Keratinocyte (primary cell): ENCODE measurements at regions not wholly inside any gene's neighbourhood (a gene's known extent, or its start where the extent isn't known, plus 50 kb on each side); places are given as distances from the start of the nearest gene placed in this dataset.

Experiments used
- DNase-seq: peaks from one replicate; pipeline ENCODE4 v3.0.0-alpha.2; 2011; ENCODE audit warnings: low read depth, missing footprints, low spot score
- FAIRE-seq: peaks from 2 replicates; lab custom pipeline; 2011; peaks lifted over from hg19 to GRCh38; lab: Jason Lieb, UNC
- H2AFZ ChIP-seq: 2 replicates; pipeline ENCODE4 v1.6.0; 2012; ENCODE audit warnings: low read length, control low read depth, inconsistent platforms; ENCODE audit not compliant: control insufficient read depth
- H3K27ac ChIP-seq: 2 replicates; pipeline ENCODE4 v1.5.1; 2011; ENCODE audit warnings: low read length; ENCODE audit not compliant: control insufficient read depth, insufficient read depth
- H3K27me3 ChIP-seq: 3 replicates; pipeline ENCODE4 v1.6.0; 2011; ENCODE audit warnings: low read length; ENCODE audit not compliant: control insufficient read depth, insufficient read depth; ENCODE audit errors: extremely low read depth
- H3K36me3 ChIP-seq, 2 experiments: 2 replicates in 1 of 2; 3 replicates in 1 of 2; pipeline ENCODE4 v1.5.1; 2011; ENCODE audit warnings: low read length in 2 of 2, mild to moderate bottlenecking in 1 of 2; ENCODE audit not compliant: control insufficient read depth in 2 of 2, insufficient read depth in 2 of 2; ENCODE audit errors: extremely low read depth in 1 of 2
- H3K4me1 ChIP-seq: 3 replicates; pipeline ENCODE4 v1.5.1; 2011; ENCODE audit warnings: low read length; ENCODE audit not compliant: control insufficient read depth, insufficient read depth; ENCODE audit errors: extremely low read depth
- H3K4me2 ChIP-seq: 3 replicates; pipeline ENCODE4 v1.6.0; 2011; ENCODE audit warnings: low read depth, low read length; ENCODE audit not compliant: control insufficient read depth, insufficient read depth; ENCODE audit errors: extremely low read depth
- H3K4me3 ChIP-seq, 3 experiments: fragments of 200-600 bp in 1 of 3; sonication (generic) in 1 of 3; 2 replicates in 2 of 3; 3 replicates in 1 of 3; pipeline ENCODE4 v1.5.1; 2011 to 2016; ENCODE audit warnings: low read length in 3 of 3, mild to moderate bottlenecking in 3 of 3, control low read depth in 2 of 3, inconsistent platforms in 1 of 3, low read depth in 1 of 3, mixed read lengths in 1 of 3, mixed run types in 1 of 3, moderate library complexity in 1 of 3; ENCODE audit not compliant: control insufficient read depth in 2 of 3, insufficient read depth in 2 of 3; ENCODE audit errors: extremely low read depth in 1 of 3
- H3K79me2 ChIP-seq: 2 replicates; pipeline ENCODE4 v1.6.0; 2012; ENCODE audit warnings: low read length; ENCODE audit not compliant: control insufficient read depth, insufficient read depth
- H3K9ac ChIP-seq: 3 replicates; pipeline ENCODE4 v1.6.0; 2011; ENCODE audit warnings: low read length; ENCODE audit not compliant: control insufficient read depth, insufficient read depth; ENCODE audit errors: extremely low read depth
- H3K9me1 ChIP-seq: 3 replicates; pipeline ENCODE4 v1.6.0; 2011; ENCODE audit warnings: low read length; ENCODE audit not compliant: control insufficient read depth, insufficient read depth; ENCODE audit errors: extremely low read depth
- H3K9me3 ChIP-seq: 2 replicates; pipeline ENCODE4 v1.5.1; 2012; ENCODE audit warnings: low read depth, low read length; ENCODE audit not compliant: control insufficient read depth
- H4K20me1 ChIP-seq: 3 replicates; pipeline ENCODE4 v1.6.0; 2011; ENCODE audit warnings: low read length; ENCODE audit not compliant: control insufficient read depth, insufficient read depth; ENCODE audit errors: extremely low read depth
- EZH2 ChIP-seq: IDR thresholded peaks from one replicate; pipeline ENCODE4 v1.6.1; 2012; ENCODE audit warnings: inconsistent platforms, mild to moderate bottlenecking, low read length, moderate library complexity
- dilution Hi-C: fragments of 300-500 bp; cut with MboI; formaldehyde crosslinking; loops from one replicate; pipeline ENCODE4 v1.7.0; 2020; ENCODE audit warnings: low sequenced_read_pairs; ENCODE audit not compliant: extremely low pct_ligation_motif_present
- TF ChIP-seq, protein P1 (sequence below), 3 experiments: IDR thresholded peaks in 1 of 3; conservative IDR thresholded peaks in 1 of 3; optimal IDR thresholded peaks in 1 of 3; 2 replicates in 2 of 3; 3 replicates in 1 of 3; pipeline versions ENCODE3 to v1.5.1; 2011; ENCODE audit warnings: low read length in 3 of 3, mild to moderate bottlenecking in 3 of 3, moderate library complexity in 2 of 3, control low read depth in 1 of 3, inconsistent platforms in 1 of 3; ENCODE audit not compliant: insufficient read depth in 2 of 3; ENCODE audit errors: extremely low read depth in 1 of 3

DNA sequence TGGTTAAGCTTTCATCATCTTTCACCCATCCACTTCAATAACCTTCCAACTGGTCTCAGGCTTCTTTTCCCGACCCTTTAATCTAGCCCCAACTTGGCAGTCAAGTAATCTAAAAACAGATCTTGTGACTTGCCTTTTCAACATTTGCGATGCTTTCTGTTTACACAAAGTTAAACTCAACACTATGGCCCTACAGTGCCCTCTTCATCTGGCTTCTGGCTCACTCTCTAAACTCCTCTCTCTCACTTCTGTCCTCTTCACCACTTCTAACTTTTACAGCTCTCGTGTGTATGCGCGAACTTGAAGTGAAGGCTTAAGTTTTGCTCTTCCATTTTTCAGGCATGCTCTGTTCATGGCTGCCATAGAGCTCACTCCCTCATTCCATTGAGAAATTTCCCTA lies 1122.3 kb upstream of the ADGRL2 start:
- TF ChIP-seq, protein P1, sequence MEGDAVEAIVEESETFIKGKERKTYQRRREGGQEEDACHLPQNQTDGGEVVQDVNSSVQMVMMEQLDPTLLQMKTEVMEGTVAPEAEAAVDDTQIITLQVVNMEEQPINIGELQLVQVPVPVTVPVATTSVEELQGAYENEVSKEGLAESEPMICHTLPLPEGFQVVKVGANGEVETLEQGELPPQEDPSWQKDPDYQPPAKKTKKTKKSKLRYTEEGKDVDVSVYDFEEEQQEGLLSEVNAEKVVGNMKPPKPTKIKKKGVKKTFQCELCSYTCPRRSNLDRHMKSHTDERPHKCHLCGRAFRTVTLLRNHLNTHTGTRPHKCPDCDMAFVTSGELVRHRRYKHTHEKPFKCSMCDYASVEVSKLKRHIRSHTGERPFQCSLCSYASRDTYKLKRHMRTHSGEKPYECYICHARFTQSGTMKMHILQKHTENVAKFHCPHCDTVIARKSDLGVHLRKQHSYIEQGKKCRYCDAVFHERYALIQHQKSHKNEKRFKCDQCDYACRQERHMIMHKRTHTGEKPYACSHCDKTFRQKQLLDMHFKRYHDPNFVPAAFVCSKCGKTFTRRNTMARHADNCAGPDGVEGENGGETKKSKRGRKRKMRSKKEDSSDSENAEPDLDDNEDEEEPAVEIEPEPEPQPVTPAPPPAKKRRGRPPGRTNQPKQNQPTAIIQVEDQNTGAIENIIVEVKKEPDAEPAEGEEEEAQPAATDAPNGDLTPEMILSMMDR (optimal IDR thresholded peaks at IDR 0.05 in 1 of 3, IDR thresholded peaks at IDR 0.05 in 1 of 3, conservative IDR thresholded peaks at IDR 0.05 in 1 of 3; ENCODE audit: extremely low read depth in 1 of 3, insufficient read depth in 2 of 3, low read length in 3 of 3) = no peak
- no peak for TF ChIP-seq EZH2
- H3K4me3 ChIP-seq = no peak overlapping the region
- no peaks in the 10 kb centered on the region for H3K27me3 ChIP-seq
- no peaks in the 10 kb centered on the region for H3K79me2 ChIP-seq
- no peak overlapping the region for H2AFZ ChIP-seq
- no peak overlapping the region for H3K27ac ChIP-seq
- FAIRE-seq = no peak
- DNase-seq = no peak
- no peaks in the 10 kb centered on the region for H3K9me3 ChIP-seq
- no peak overlapping the region for H3K4me2 ChIP-seq
- no peak overlapping the region for H3K9ac ChIP-seq
- no peaks in the 10 kb centered on the region for H3K4me1 ChIP-seq
- no peaks in the 10 kb centered on the region for H3K9me1 ChIP-seq
- dilution Hi-C loops = no loop called here
- H3K36me3 ChIP-seq = no peaks in the 10 kb centered on the region
- H4K20me1 ChIP-seq = no peaks in the 10 kb centered on the region

DNA sequence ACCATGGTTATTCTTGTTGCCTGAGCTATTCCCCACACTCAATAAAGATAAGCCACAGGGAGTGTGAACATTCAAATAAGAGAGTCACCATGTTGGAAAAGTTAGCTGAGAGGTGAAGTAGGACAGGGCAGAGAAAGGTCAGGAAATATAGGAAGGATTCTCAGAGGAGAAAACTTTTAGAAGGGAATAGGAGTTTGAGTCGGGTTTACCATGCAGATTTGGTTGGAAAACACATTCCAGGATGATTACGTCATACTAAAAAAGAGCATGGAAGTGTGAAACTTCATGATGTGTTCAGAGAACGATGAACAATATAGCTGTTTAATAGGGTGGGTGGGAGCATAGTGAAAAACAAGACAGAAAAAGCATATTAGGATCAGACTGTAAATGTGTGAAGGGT lies 1125.3 kb upstream of the ADGRL2 start:
- H4K20me1 ChIP-seq = no peaks in the 10 kb centered on the region
- no peaks in the 10 kb centered on the region for H3K27me3 ChIP-seq
- no peak overlapping the region for H3K27ac ChIP-seq
- H3K9ac ChIP-seq = no peak overlapping the region
- H2AFZ ChIP-seq = no peak overlapping the region
- no peaks in the 10 kb centered on the region for H3K36me3 ChIP-seq
- no peaks in the 10 kb centered on the region for H3K9me3 ChIP-seq
- DNase-seq (no peak), FAIRE-seq (peak; percentile 41)
- no peak overlapping the region for H3K4me3 ChIP-seq
- H3K4me2 ChIP-seq = no peak overlapping the region
- H3K4me1 ChIP-seq = no peaks in the 10 kb centered on the region
- H3K9me1 ChIP-seq = no peaks in the 10 kb centered on the region
- TF ChIP-seq, protein P1 (optimal IDR thresholded peaks at IDR 0.05 in 1 of 3, IDR thresholded peaks at IDR 0.05 in 1 of 3, conservative IDR thresholded peaks at IDR 0.05 in 1 of 3; ENCODE audit: extremely low read depth in 1 of 3, insufficient read depth in 2 of 3, low read length in 3 of 3) = no peak
- no peak for TF ChIP-seq EZH2
- dilution Hi-C loops = no loop called here
- H3K79me2 ChIP-seq = no peaks in the 10 kb centered on the region
